BE2C (cell line): ENCODE measurements at regions not wholly inside any gene's neighbourhood (a gene's known extent, or its start where the extent isn't known, plus 50 kb on each side); places are given as distances from the start of the nearest gene placed in this dataset.
A peak's percentile ranks its signal among the peaks of the same experiment; 100 is the strongest.
"Not testable (repeated sequence)": the region's sequence is repeated elsewhere in the genome, so short reads cannot be mapped to it uniquely, and the experiment has no call there.

Experiments used
- DNase-seq: peaks from one replicate; pipeline ENCODE4 v3.0.0-alpha.2; 2020
- H3K27me3 ChIP-seq: fragments of 250-450 bp; sonication (Bioruptor Pico); 2 replicates; pipeline ENCODE4 v1.5.1; 2020; ENCODE audit warnings: mild to moderate bottlenecking
- H3K36me3 ChIP-seq: fragments of 250-450 bp; sonication (Bioruptor Pico); 2 replicates; pipeline ENCODE4 v1.5.1; 2020; ENCODE audit warnings: mild to moderate bottlenecking
- H3K4me1 ChIP-seq: fragments of 250-450 bp; sonication (Bioruptor Pico); 2 replicates; pipeline ENCODE4 v1.5.1; 2020
- H3K4me3 ChIP-seq: 2 replicates; pipeline ENCODE4 v1.5.1; 2011; ENCODE audit warnings: low read depth, low read length
- H3K9me3 ChIP-seq: fragments of 250-450 bp; sonication (Bioruptor Pico); 2 replicates; pipeline ENCODE4 v1.5.1; 2020
- TF ChIP-seq, protein P1 (sequence below): IDR thresholded peaks from 2 replicates; pipeline ENCODE4 v1.5.1; 2012; ENCODE audit warnings: mild to moderate bottlenecking, low read depth, low read length

DNA sequence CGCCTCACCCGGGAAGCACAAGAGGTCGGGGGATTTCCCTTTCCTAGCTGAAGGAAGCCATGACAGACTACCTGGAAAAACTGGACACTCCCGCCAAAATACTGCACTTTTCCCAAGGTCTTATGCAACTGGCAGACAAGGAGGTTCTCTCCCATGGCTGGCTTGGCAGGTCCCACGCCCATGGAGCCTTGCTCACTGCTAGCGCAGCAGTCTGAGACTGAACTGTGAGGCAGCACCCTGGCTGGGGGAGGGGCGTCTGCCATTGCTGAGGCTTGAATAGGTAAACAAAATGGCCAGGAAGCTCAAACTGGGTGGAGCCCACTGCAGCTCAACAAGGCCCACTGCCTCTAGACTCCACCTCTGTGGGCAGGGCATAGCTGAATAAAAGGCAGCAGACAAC lies 92.1 kb downstream of the C4BPA start:
- 0 out of 2 replicates have a peak, but pooled peaks cover 10% of the 10 kb centered on the region for H3K27me3 ChIP-seq
- not testable (repeated sequence) for H3K4me3 ChIP-seq, H3K4me1 ChIP-seq, H3K36me3 ChIP-seq, H3K9me3 ChIP-seq
- peak; percentile 4 for DNase-seq

DNA sequence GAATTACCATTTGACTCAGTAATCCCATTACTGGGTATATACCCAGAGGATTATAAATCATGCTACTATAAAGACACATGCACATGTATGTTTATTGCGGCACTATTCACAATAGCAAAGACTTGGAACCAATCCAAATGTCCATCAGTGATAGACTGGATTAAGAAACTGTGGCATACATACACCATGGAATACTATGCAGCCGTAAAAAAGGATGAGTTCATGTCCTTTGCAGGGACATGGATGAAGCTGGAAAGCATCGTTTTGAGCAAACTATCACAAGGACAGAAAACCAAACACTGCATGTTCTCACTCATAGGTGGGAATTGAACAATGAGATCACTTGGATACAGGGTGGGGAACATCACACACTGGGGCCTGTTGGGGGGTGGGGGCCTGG lies 97.5 kb downstream of the C4BPA start:
- not testable (repeated sequence) for H3K4me1 ChIP-seq, H3K27me3 ChIP-seq, DNase-seq, H3K4me3 ChIP-seq, H3K36me3 ChIP-seq, H3K9me3 ChIP-seq

- Histone ChIP-seq H3K9me3 (no peaks in the 10 kb centered on the region), H3K4me1 (no peaks in the 10 kb centered on the region), H3K36me3 (no peaks in the 10 kb centered on the region), H3K4me3 (no peak overlapping the region), H3K27me3 (no peaks in the 10 kb centered on the region; the same call in 1 of the 2 replicates)
- no peak for DNase-seq
- TF ChIP-seq, protein P1, sequence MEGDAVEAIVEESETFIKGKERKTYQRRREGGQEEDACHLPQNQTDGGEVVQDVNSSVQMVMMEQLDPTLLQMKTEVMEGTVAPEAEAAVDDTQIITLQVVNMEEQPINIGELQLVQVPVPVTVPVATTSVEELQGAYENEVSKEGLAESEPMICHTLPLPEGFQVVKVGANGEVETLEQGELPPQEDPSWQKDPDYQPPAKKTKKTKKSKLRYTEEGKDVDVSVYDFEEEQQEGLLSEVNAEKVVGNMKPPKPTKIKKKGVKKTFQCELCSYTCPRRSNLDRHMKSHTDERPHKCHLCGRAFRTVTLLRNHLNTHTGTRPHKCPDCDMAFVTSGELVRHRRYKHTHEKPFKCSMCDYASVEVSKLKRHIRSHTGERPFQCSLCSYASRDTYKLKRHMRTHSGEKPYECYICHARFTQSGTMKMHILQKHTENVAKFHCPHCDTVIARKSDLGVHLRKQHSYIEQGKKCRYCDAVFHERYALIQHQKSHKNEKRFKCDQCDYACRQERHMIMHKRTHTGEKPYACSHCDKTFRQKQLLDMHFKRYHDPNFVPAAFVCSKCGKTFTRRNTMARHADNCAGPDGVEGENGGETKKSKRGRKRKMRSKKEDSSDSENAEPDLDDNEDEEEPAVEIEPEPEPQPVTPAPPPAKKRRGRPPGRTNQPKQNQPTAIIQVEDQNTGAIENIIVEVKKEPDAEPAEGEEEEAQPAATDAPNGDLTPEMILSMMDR = no peak
Observed at GRCh38 chr1:207202480-207202879, 98.4 kb downstream of the C4BPA start.

- Histone ChIP-seq H3K27me3 (no peaks in the 10 kb centered on the region; the same call in 1 of the 2 replicates), H3K9me3 (no peaks in the 10 kb centered on the region), H3K36me3 (no peaks in the 10 kb centered on the region), H3K4me3 (no peak overlapping the region), H3K4me1 (no peaks in the 10 kb centered on the region)
- DNase-seq = no peak
- TF ChIP-seq, protein P1 = no peak
Observed at GRCh38 chr1:207203541-207203940, 99.5 kb downstream of the C4BPA start.

- Histone ChIP-seq H3K4me1 (no peaks in the 10 kb centered on the region), H3K36me3 (no peaks in the 10 kb centered on the region), H3K4me3 (no peak overlapping the region), H3K27me3 (no peaks in the 10 kb centered on the region; the same call in 1 of the 2 replicates), H3K9me3 (no peaks in the 10 kb centered on the region)
- TF ChIP-seq, protein P1 = no peak
- no peak for DNase-seq
Observed at GRCh38 chr1:207205614-207206061, 101.6 kb downstream of the C4BPA start.

GRCh38 chr1:207208691-207209090 lies 104.7 kb downstream of the C4BPA start:
- not testable (repeated sequence) for H3K27me3 ChIP-seq, H3K36me3 ChIP-seq, H3K4me3 ChIP-seq, H3K9me3 ChIP-seq, DNase-seq, H3K4me1 ChIP-seq

GRCh38 chr1:207214453-207214852 lies 107.0 kb upstream of the CD55 start:
- H3K9me3 ChIP-seq = no peaks in the 10 kb centered on the region
- TF ChIP-seq, protein P1 = no peak
- H3K36me3 ChIP-seq = no peaks in the 10 kb centered on the region
- no peaks in the 10 kb centered on the region for H3K4me1 ChIP-seq
- H3K27me3 ChIP-seq = peaks cover 4% of the 10 kb centered on the region
- no peak for DNase-seq
- no peak overlapping the region for H3K4me3 ChIP-seq
